Duodenal mucosa (tissue), 2 donors: ENCODE measurements at regions not wholly inside any gene's neighbourhood (a gene's known extent, or its start where the extent isn't known, plus 50 kb on each side); places are given as distances from the start of the nearest gene placed in this dataset.

Experiments
- H3K27ac ChIP-seq: one replicate; pipeline ENCODE4 v1.7.0; 2013; ENCODE audit warnings: low read depth, low read length
- H3K27me3 ChIP-seq, 2 donors: one replicate each; pipeline ENCODE4 v1.7.0; 2013; ENCODE audit warnings: low read length in 2 of 2, control low read depth in 1 of 2; ENCODE audit not compliant: insufficient read depth in 2 of 2, control insufficient read depth in 1 of 2
- H3K36me3 ChIP-seq, 2 donors: one replicate each; pipeline ENCODE4 v1.7.0; 2013; ENCODE audit warnings: low read length in 2 of 2, control low read depth in 1 of 2; ENCODE audit not compliant: insufficient read depth in 2 of 2, control insufficient read depth in 1 of 2
- H3K4me1 ChIP-seq, 2 donors: one replicate each; pipeline ENCODE4 v1.7.0; 2013; ENCODE audit warnings: low read length in 2 of 2, control low read depth in 1 of 2; ENCODE audit not compliant: insufficient read depth in 2 of 2, control insufficient read depth in 1 of 2
- H3K4me3 ChIP-seq, 2 donors: one replicate each; pipeline ENCODE4 v1.7.0; 2013; ENCODE audit warnings: low read length in 2 of 2, low read depth in 1 of 2
- H3K9ac ChIP-seq, 2 donors: one replicate each; pipeline ENCODE4 v1.7.0; 2013; ENCODE audit warnings: low read length in 2 of 2, low read depth in 1 of 2
- H3K9me3 ChIP-seq, 2 donors: one replicate each; pipeline ENCODE4 v1.7.0; 2013; ENCODE audit warnings: low read length in 2 of 2, control low read depth in 1 of 2; ENCODE audit not compliant: control insufficient read depth in 1 of 2

- Histone ChIP-seq H3K9ac (no peak overlapping the region), H3K4me1 (no peaks in the 10 kb centered on the region), H3K36me3 (no peaks in the 10 kb centered on the region), H3K9me3 (no peaks in the 10 kb centered on the region), H3K27ac (no peak overlapping the region), H3K27me3 (no peaks in the 10 kb centered on the region), H3K4me3 (no peak overlapping the region)
Measured at GRCh38 chr14:34065236-34065635, 114.4 kb upstream of the EGLN3 start.

GRCh38 chr14:34064349-34064748 lies 113.5 kb upstream of the EGLN3 start:
- H3K4me3 ChIP-seq = no peak overlapping the region
- H3K9me3 ChIP-seq = no peaks in the 10 kb centered on the region
- H3K36me3 ChIP-seq = no peaks in the 10 kb centered on the region
- no peak overlapping the region for H3K27ac ChIP-seq
- H3K4me1 ChIP-seq = peaks cover 4% of the 10 kb centered on the region in 2 donors
- no peaks in the 10 kb centered on the region for H3K27me3 ChIP-seq
- no peak overlapping the region for H3K9ac ChIP-seq

GRCh38 chr14:34063470-34064164 lies 112.7 kb upstream of the EGLN3 start:
- no peaks in the 10 kb centered on the region for H3K36me3 ChIP-seq
- H3K27me3 ChIP-seq = no peaks in the 10 kb centered on the region
- no peak overlapping the region for H3K9ac ChIP-seq
- no peak overlapping the region for H3K4me3 ChIP-seq
- no peak overlapping the region for H3K27ac ChIP-seq
- H3K4me1 ChIP-seq = peaks cover 4% of the 10 kb centered on the region in 2 donors
- H3K9me3 ChIP-seq = no peaks in the 10 kb centered on the region

- H3K4me3 ChIP-seq = no peak overlapping the region
- no peak overlapping the region for H3K27ac ChIP-seq
- H3K4me1 ChIP-seq = peaks cover 4% of the 10 kb centered on the region in 2 donors
- no peaks in the 10 kb centered on the region for H3K27me3 ChIP-seq
- H3K9ac ChIP-seq = no peak overlapping the region
- H3K9me3 ChIP-seq = no peaks in the 10 kb centered on the region
- H3K36me3 ChIP-seq = no peaks in the 10 kb centered on the region
Measured at GRCh38 chr14:34063042-34063441, 112.2 kb upstream of the EGLN3 start.

- Histone ChIP-seq H3K36me3 (no peaks in the 10 kb centered on the region), H3K4me1 (peaks cover 4% of the 10 kb centered on the region in 2 donors), H3K27ac (no peak overlapping the region), H3K4me3 (no peak overlapping the region), H3K9me3 (no peaks in the 10 kb centered on the region), H3K9ac (no peak overlapping the region), H3K27me3 (no peaks in the 10 kb centered on the region)
Measured at GRCh38 chr14:34062353-34062973, 111.6 kb upstream of the EGLN3 start.

- H3K9ac ChIP-seq = peak overlapping the region; percentile 70 to 77
- no peaks in the 10 kb centered on the region for H3K27me3 ChIP-seq
- H3K4me3 ChIP-seq = peak overlapping the region; percentile 75 to 79
- no peaks in the 10 kb centered on the region for H3K9me3 ChIP-seq
- H3K4me1 ChIP-seq = peaks cover 4% of the 10 kb centered on the region in 2 donors
- H3K27ac ChIP-seq = peak overlapping the region; percentile 52
- no peaks in the 10 kb centered on the region for H3K36me3 ChIP-seq
Measured at GRCh38 chr14:34060651-34060999, 109.8 kb upstream of the EGLN3 start.

GRCh38 chr14:34059925-34060650 lies 109.2 kb upstream of the EGLN3 start:
- H3K27ac ChIP-seq = peak overlapping the region; percentile 70

GRCh38 chr14:34059037-34059924 lies 108.4 kb upstream of the EGLN3 start:
- H3K4me1 ChIP-seq = peaks cover 4 to 8% of the 10 kb centered on the region in 2 donors
- H3K27me3 ChIP-seq = no peaks in the 10 kb centered on the region
- no peaks in the 10 kb centered on the region for H3K9me3 ChIP-seq
- peak overlapping the region; percentile 70 for H3K27ac ChIP-seq
- H3K4me3 ChIP-seq = peak overlapping the region; percentile 75 to 79
- H3K36me3 ChIP-seq = no peaks in the 10 kb centered on the region
- peak overlapping the region; percentile 70 to 79 for H3K9ac ChIP-seq

More at GRCh38 chr14:34059925-34060650, 109.2 kb upstream of the EGLN3 start:
- no peaks in the 10 kb centered on the region for H3K36me3 ChIP-seq
- no peaks in the 10 kb centered on the region for H3K9me3 ChIP-seq
- peaks cover 4 to 5% of the 10 kb centered on the region in 2 donors for H3K4me1 ChIP-seq
- peak overlapping the region; percentile 70 to 79 for H3K9ac ChIP-seq
- peak overlapping the region; percentile 75 to 79 for H3K4me3 ChIP-seq
- no peaks in the 10 kb centered on the region for H3K27me3 ChIP-seq

- Histone ChIP-seq H3K4me3 (no peak overlapping the region), H3K9me3 (no peaks in the 10 kb centered on the region), H3K27me3 (no peaks in the 10 kb centered on the region), H3K9ac (no peak overlapping the region), H3K4me1 (peaks cover 4 to 8% of the 10 kb centered on the region in 2 donors), H3K36me3 (no peaks in the 10 kb centered on the region), H3K27ac (no peak overlapping the region)
Measured at GRCh38 chr14:34058510-34058909, 107.6 kb upstream of the EGLN3 start.
